ENCODE measurements at regions not wholly inside any gene's neighbourhood (a gene's known extent, or its start where the extent isn't known, plus 50 kb on each side); places are given as distances from the start of the nearest gene placed in this dataset.

DNA sequence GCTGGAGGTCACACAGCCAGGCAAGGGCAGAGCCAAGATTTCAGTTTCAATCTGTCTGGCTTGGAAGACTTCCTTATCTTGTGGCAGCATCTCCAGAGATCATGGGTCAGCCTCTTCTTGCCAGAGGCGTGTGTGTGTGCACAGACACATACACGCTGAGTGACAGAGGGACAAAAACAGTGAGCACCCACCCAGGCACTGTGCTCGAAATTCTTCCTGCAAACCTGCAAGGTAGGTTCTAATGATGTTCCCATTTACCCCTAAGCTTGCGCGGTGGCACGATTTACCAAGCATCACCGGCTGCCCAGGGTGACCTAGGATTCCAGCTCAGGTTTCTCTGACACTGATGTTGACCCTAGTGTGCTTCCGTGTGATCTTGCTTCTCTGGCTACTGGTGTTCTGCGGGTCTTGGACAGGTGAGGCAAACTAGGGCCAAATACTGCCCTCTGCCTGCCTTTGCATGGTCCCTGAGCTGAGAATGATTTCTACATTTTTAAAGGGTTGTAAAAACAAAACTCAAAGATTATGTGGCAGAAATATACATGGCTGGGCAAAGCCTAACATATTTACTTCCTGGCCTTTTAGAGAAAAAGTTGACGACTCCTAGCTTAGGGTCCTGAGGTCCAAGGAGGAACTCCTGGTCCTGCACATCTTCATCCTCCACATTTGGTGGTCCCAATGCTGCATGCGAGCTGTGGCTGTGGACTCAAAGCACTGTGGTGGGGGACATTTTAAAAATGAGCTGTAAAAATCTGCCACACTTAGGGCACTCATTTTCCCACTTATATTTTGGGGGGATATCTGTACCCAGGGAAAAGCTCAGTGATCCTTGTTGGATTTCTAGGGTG is 268.5 kb downstream of the RPS24 start:
- no peak for TF ChIP-seq CTCF (IDR thresholded peaks at IDR 0.05; ENCODE audit: borderline replicate concordance)
- Histone ChIP-seq H3K9me3 (replicated peaks) (peaks cover 6% of the 10 kb centered on the region), H3K27me3 (ENCODE audit: low read depth) (no peaks in the 10 kb centered on the region), H3K36me3 (no peaks in the 10 kb centered on the region), H3K4me1 (peaks cover 16% of the 10 kb centered on the region), H3K27ac (replicated peaks) (peak overlapping the region; percentile 88), H3K4me3 (peak overlapping the region; percentile 67)
- no peak for DNase-seq
- intact Hi-C loops (cut with micrococcal nuclease): no loop called here

DNA sequence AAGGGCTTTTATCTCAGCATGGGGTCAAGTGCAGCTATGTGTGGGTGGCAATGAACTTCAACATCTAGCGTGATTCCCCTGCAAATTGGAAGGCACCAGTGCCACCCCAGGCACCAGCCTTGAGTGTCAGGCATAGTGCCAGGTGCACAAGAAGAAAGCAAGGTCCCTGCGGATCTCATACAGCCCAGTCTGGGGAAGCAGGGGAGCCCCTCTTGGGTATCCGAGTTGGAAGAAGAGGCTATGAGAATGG is 269.0 kb downstream of the RPS24 start:
- no peaks in the 10 kb centered on the region for H3K27me3 ChIP-seq (ENCODE audit: low read depth)
- no peak for DNase-seq
- no peak for TF ChIP-seq CTCF (IDR thresholded peaks at IDR 0.05; ENCODE audit: borderline replicate concordance)
- H3K36me3 ChIP-seq: no peaks in the 10 kb centered on the region
- peak overlapping the region; percentile 88 for H3K27ac ChIP-seq (replicated peaks)
- H3K9me3 ChIP-seq (replicated peaks): peaks cover 6% of the 10 kb centered on the region
- H3K4me1 ChIP-seq: peaks cover 16% of the 10 kb centered on the region
- intact Hi-C loops (cut with micrococcal nuclease): no loop called here
- peak overlapping the region; percentile 67 for H3K4me3 ChIP-seq

- Histone ChIP-seq H3K4me3 (peak overlapping the region; percentile 67), H3K27me3 (ENCODE audit: low read depth) (no peaks in the 10 kb centered on the region), H3K27ac (replicated peaks) (peak overlapping the region; percentile 88), H3K9me3 (replicated peaks) (peaks cover 6% of the 10 kb centered on the region), H3K4me1 (peaks cover 16% of the 10 kb centered on the region), H3K36me3 (no peaks in the 10 kb centered on the region)
- TF ChIP-seq CTCF (IDR thresholded peaks at IDR 0.05; ENCODE audit: borderline replicate concordance): peak; percentile 81
- intact Hi-C loops (cut with micrococcal nuclease): no loop called here
- DNase-seq: peak; percentile 93
Measured at GRCh38 chr10:78302989-78303854, 269.6 kb downstream of the RPS24 start.

DNA sequence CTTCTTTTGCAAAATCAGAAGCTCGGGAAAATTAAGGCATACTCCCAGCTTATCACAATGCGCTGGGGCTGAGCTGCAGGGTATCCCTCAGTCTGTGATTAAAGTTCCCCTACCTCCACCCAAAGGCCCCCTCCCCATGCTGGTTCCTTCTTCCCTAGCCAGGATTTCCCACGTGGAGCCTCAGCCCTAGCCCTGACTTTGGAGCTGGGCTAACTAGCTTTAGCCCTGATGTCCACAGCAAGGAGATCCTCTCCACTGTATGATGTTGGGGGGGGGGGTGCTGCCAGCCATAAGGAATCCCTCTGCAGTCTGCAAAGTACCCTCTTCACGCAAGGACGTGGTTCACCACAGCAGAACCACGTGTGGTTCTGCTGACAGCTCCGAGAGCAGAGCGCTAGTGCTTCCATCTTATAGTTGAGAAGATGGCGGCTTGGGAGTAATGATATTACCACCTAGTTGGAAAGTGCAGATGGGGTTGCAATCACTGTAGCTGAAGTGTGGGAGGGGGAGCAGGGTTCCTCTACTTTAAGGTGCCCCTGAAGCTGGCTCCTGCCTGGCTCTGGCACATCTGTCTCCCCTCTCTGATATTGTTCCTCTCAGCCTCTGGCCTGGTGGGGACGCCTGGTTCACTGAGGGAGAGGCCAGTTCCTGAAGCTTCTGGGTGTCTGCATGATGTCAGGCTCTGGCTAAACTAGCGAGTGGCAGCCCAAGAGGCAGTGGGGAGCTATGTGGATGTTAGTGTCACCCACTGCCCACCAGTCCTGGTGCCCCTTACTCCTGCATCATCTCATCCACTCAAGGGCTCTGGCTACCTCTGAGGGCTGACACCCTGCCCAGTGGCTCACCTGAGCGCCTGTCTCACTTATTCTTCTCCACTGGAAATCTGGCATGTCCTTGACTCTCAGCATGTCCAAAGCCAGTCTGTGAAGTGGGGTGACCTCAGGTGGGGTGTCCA is 270.7 kb downstream of the RPS24 start:
- no peaks in the 10 kb centered on the region for H3K27me3 ChIP-seq (ENCODE audit: low read depth)
- peaks cover 6% of the 10 kb centered on the region for H3K9me3 ChIP-seq (replicated peaks)
- intact Hi-C loops (cut with micrococcal nuclease): no loop called here
- DNase-seq: no peak
- H3K4me3 ChIP-seq: no peak overlapping the region
- H3K36me3 ChIP-seq: no peaks in the 10 kb centered on the region
- H3K27ac ChIP-seq (replicated peaks): peak overlapping the region; percentile 88
- TF ChIP-seq CTCF (IDR thresholded peaks at IDR 0.05; ENCODE audit: borderline replicate concordance): no peak
- peaks cover 16% of the 10 kb centered on the region for H3K4me1 ChIP-seq

- Histone ChIP-seq H3K27ac (replicated peaks) (no peak overlapping the region), H3K36me3 (no peaks in the 10 kb centered on the region), H3K27me3 (ENCODE audit: low read depth) (no peaks in the 10 kb centered on the region), H3K4me1 (peaks cover 16% of the 10 kb centered on the region), H3K4me3 (no peak overlapping the region), H3K9me3 (replicated peaks) (peaks cover 3% of the 10 kb centered on the region)
- intact Hi-C loops (cut with micrococcal nuclease): no loop called here
- no peak for DNase-seq
- no peak for TF ChIP-seq CTCF (IDR thresholded peaks at IDR 0.05; ENCODE audit: borderline replicate concordance)
Measured at GRCh38 chr10:78305311-78305710, 271.6 kb downstream of the RPS24 start.
